Testis (tissue), 2 donors: ENCODE measurements at regions not wholly inside any gene's neighbourhood (a gene's known extent, or its start where the extent isn't known, plus 50 kb on each side); places are given as distances from the start of the nearest gene placed in this dataset.

ENCODE experiments used
- POLR2A ChIP-seq: fragments of 450-650 bp; IDR thresholded peaks from one replicate; pipeline ENCODE4 v1.6.1; 2017; ENCODE audit warnings: antibody characterized with exemption, mild to moderate bottlenecking, moderate library complexity
- TF ChIP-seq, protein P1 (sequence below), 3 experiments: fragments of 450-650 bp in 2 of 3; fragments of 200-600 bp in 1 of 3; sonication (generic) in 1 of 3; IDR thresholded peaks; one replicate each; pipeline ENCODE4 v1.5.1; 2016 to 2019; ENCODE audit warnings: antibody characterized with exemption in 3 of 3, mild to moderate bottlenecking in 2 of 3, moderate library complexity in 1 of 3

DNA sequence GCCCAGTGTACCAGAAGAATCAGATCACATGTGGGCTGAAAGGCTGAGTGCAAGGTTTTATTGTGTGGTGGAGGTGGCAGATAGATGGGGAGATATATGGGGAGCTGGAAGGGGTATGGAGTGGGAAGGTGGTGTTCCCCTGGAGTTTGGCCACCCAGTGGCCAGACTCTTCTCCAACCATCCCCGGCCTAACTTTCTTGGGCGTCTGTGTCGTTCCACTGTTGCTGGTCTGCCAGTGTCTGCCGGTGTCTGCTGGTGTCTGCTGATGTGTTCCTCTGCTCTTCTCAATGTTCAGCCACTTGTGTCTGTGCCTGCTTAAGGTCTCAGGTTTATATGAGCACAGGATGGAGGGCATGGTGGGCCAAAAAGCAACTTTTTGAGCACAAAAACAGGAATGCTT is 78.4 kb upstream of the PALS2 start:
- TF ChIP-seq, protein P1, sequence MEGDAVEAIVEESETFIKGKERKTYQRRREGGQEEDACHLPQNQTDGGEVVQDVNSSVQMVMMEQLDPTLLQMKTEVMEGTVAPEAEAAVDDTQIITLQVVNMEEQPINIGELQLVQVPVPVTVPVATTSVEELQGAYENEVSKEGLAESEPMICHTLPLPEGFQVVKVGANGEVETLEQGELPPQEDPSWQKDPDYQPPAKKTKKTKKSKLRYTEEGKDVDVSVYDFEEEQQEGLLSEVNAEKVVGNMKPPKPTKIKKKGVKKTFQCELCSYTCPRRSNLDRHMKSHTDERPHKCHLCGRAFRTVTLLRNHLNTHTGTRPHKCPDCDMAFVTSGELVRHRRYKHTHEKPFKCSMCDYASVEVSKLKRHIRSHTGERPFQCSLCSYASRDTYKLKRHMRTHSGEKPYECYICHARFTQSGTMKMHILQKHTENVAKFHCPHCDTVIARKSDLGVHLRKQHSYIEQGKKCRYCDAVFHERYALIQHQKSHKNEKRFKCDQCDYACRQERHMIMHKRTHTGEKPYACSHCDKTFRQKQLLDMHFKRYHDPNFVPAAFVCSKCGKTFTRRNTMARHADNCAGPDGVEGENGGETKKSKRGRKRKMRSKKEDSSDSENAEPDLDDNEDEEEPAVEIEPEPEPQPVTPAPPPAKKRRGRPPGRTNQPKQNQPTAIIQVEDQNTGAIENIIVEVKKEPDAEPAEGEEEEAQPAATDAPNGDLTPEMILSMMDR (IDR thresholded peaks at IDR 0.05) = no peak
- no peak for TF ChIP-seq POLR2A
